ENCODE measurements at regions not wholly inside any gene's neighbourhood (a gene's known extent, or its start where the extent isn't known, plus 50 kb on each side); places are given as distances from the start of the nearest gene placed in this dataset.
"Not testable (repeated sequence)": the region's sequence is repeated elsewhere in the genome, so short reads cannot be mapped to it uniquely, and the experiment has no call there.

DNA sequence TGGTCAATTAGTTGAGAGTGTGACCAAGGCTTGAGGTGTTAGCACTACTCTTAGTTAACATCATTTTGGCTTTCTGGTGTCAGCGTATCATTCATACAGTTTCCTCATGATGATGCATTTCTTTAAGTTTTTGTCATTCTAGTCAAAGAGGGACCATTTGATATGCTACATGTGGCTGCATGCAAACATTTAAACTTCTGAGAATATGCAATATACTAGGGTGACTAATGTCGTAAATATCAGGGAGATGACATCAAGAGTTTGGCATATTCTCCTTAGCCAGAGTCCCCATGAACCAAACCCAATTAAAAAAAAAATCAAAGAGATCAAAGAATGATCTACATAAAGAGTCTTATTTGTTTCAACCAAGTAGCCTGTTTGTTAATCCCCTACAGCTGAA, 537.4 kb upstream of the PCDH7 start:
- no peak overlapping the region for H2AFZ ChIP-seq (ENCODE audit: low read length, unreplicated experiment)
- no peaks in the 10 kb centered on the region for H3K4me1 ChIP-seq (ENCODE audit: control insufficient read depth, insufficient read depth, low read length, unreplicated experiment)
- H3K4me3 ChIP-seq (ENCODE audit: low read depth, low read length): no peak overlapping the region
- no peaks in the 10 kb centered on the region for H3K27me3 ChIP-seq (ENCODE audit: insufficient read depth, low read length)
- no peaks in the 10 kb centered on the region for H3K79me2 ChIP-seq (ENCODE audit: control insufficient read depth, insufficient read depth, low read length, unreplicated experiment)
- no peak overlapping the region for H3K27ac ChIP-seq (ENCODE audit: low read depth, low read length)
- H3K36me3 ChIP-seq (ENCODE audit: insufficient read depth, low read length): no peaks in the 10 kb centered on the region

DNA sequence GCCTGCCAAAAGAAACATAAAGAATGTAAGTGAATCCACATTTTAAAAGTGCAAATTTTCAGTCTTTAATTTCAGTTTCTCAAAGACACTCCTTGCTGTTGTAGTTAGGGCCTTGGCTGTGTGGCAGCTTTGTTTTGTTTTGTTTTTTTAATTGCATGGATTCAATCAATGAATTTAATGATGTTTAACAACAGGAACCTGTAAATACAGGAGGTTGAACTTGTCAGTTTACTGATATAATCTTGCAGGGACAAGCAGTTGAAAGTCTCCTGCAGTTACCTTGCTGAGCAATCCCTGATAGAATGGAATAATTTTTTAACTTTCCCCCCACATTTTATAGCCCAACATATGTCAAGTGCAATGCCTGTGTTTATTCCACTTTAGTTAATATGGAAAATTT, 528.3 kb upstream of the PCDH7 start:
- Histone ChIP-seq H3K27ac (ENCODE audit: low read depth, low read length) (no peak overlapping the region), H2AFZ (ENCODE audit: low read length, unreplicated experiment) (no peak overlapping the region)

DNA sequence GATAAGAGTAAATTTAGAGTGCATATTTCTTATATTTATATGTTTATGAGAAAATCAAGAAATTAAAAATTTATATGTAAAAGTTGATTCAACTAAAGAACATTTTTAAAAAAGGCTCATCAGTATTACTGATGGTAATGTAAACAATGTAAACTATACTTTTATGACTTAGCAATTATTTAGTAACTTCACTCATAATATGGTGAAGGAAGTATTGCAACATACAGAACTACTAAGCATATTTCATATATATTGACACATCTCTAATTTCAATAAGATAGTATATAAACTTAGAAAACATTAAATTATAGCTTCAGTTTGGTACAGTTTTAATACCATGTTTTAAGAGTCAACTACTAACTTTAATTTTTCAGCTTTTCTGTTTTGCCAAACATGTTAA, 512.8 kb upstream of the PCDH7 start:
- Histone ChIP-seq H3K4me1 (ENCODE audit: control insufficient read depth, insufficient read depth, low read length, unreplicated experiment) (peaks cover 15% of the 10 kb centered on the region), H3K79me2 (ENCODE audit: control insufficient read depth, insufficient read depth, low read length, unreplicated experiment) (no peaks in the 10 kb centered on the region), H3K27ac (ENCODE audit: low read depth, low read length) (no peak overlapping the region), H3K36me3 (ENCODE audit: insufficient read depth, low read length) (no peaks in the 10 kb centered on the region), H2AFZ (ENCODE audit: low read length, unreplicated experiment) (no peak overlapping the region), H3K4me3 (ENCODE audit: low read depth, low read length) (no peak overlapping the region), H3K27me3 (ENCODE audit: insufficient read depth, low read length) (no peaks in the 10 kb centered on the region)

More for the DNA sequence above, 528.3 kb upstream of the PCDH7 start:
- H3K36me3 ChIP-seq (ENCODE audit: insufficient read depth, low read length): no peaks in the 10 kb centered on the region
- H3K4me3 ChIP-seq (ENCODE audit: low read depth, low read length): no peak overlapping the region
- no peaks in the 10 kb centered on the region for H3K79me2 ChIP-seq (ENCODE audit: control insufficient read depth, insufficient read depth, low read length, unreplicated experiment)
- peaks cover 9% of the 10 kb centered on the region for H3K4me1 ChIP-seq (ENCODE audit: control insufficient read depth, insufficient read depth, low read length, unreplicated experiment)
- H3K27me3 ChIP-seq (ENCODE audit: insufficient read depth, low read length): no peaks in the 10 kb centered on the region

DNA sequence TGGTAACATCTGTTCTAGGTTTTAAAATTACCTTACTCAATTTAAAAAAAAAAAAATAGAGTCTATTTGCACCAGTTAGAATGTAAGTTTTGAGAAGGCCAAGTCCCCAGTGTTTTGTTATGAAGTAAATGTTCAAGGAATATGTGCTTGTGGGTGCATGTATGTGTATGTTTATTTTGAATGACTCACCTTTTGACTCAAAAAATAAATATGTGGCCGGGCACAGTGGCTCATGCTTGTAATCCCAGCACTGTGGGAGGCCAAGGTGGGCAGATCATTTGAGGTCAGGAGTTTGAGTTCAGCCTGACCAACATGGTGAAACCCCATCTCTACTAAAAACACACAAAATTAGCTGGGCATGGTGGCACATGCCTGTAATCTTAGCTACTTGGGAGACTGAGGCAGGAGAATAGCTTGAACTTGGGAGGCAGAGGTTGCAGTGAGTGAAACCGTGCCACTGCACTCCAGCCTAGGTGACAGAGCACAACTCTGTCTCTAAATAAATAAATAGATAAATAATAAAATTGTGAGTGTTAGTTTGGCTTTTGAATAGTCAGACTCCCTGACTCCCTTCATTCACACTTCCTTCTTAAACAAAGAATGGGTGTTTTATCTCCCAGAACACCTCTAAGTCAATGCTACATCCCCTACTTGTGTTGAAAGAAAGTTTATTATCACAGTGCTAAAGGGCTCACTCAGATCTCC, 511.3 kb upstream of the PCDH7 start:
- no peaks in the 10 kb centered on the region for H3K27me3 ChIP-seq (ENCODE audit: insufficient read depth, low read length)
- H3K4me3 ChIP-seq (ENCODE audit: low read depth, low read length): no peak overlapping the region; the same call in 1 of the 2 replicates
- peak overlapping the region; percentile 77 for H3K27ac ChIP-seq (ENCODE audit: low read depth, low read length)
- H2AFZ ChIP-seq (ENCODE audit: low read length, unreplicated experiment): no peak overlapping the region
- no peaks in the 10 kb centered on the region for H3K36me3 ChIP-seq (ENCODE audit: insufficient read depth, low read length)
- peaks cover 15% of the 10 kb centered on the region for H3K4me1 ChIP-seq (ENCODE audit: control insufficient read depth, insufficient read depth, low read length, unreplicated experiment)
- no peaks in the 10 kb centered on the region for H3K79me2 ChIP-seq (ENCODE audit: control insufficient read depth, insufficient read depth, low read length, unreplicated experiment)

DNA sequence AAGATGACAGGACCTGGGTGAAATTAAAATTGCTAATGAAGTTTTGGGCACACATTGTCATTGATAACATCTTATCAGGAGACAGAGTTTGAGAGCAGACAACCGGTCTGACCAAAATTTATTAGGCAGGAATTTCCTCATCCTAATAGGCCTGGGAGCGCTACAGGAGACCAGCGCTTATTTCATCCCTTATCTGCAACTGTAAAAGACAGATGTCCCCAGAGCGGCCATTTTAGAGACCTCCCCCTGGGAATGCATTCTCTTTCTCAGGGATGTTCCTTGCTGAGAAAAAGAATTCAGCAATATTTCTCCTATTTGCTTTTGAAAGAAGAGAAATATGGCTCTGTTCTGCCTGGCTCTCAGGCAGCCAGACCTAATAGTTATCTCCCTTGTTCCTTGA, 504.2 kb upstream of the PCDH7 start:
- H2AFZ ChIP-seq (ENCODE audit: low read length, unreplicated experiment); H3K27ac ChIP-seq (ENCODE audit: low read depth, low read length); H3K4me3 ChIP-seq (ENCODE audit: low read depth, low read length); H3K36me3 ChIP-seq (ENCODE audit: insufficient read depth, low read length); H3K4me1 ChIP-seq (ENCODE audit: control insufficient read depth, insufficient read depth, low read length, unreplicated experiment); H3K79me2 ChIP-seq (ENCODE audit: control insufficient read depth, insufficient read depth, low read length, unreplicated experiment); H3K27me3 ChIP-seq (ENCODE audit: insufficient read depth, low read length): not testable (repeated sequence)

DNA sequence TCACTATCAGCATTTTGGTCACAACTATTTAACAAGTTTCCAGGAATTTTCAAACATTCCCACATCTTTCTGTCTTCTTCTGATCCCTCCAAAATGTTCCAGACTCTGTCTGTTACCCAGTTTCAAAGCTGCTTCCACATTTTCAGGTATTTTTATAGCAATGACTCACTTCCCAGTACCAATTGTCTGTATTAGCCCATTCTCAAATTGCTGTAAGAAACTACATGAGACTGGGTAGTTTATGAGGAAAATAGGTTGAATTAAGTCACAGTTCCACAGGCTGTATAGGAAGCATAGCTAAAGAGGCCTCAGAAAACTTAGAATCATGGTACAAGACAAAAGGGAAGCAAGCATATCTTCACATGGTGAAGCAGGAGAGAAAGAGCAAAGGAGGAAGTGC, 475.0 kb upstream of the PCDH7 start:
- H2AFZ ChIP-seq (ENCODE audit: low read length, unreplicated experiment): no peak overlapping the region
- no peak overlapping the region for H3K27ac ChIP-seq (ENCODE audit: low read depth, low read length)
- H3K27me3 ChIP-seq (ENCODE audit: insufficient read depth, low read length): no peaks in the 10 kb centered on the region
- H3K4me3 ChIP-seq (ENCODE audit: low read depth, low read length): no peak overlapping the region
- H3K36me3 ChIP-seq (ENCODE audit: insufficient read depth, low read length): no peaks in the 10 kb centered on the region
- no peaks in the 10 kb centered on the region for H3K79me2 ChIP-seq (ENCODE audit: control insufficient read depth, insufficient read depth, low read length, unreplicated experiment)
- no peaks in the 10 kb centered on the region for H3K4me1 ChIP-seq (ENCODE audit: control insufficient read depth, insufficient read depth, low read length, unreplicated experiment)

DNA sequence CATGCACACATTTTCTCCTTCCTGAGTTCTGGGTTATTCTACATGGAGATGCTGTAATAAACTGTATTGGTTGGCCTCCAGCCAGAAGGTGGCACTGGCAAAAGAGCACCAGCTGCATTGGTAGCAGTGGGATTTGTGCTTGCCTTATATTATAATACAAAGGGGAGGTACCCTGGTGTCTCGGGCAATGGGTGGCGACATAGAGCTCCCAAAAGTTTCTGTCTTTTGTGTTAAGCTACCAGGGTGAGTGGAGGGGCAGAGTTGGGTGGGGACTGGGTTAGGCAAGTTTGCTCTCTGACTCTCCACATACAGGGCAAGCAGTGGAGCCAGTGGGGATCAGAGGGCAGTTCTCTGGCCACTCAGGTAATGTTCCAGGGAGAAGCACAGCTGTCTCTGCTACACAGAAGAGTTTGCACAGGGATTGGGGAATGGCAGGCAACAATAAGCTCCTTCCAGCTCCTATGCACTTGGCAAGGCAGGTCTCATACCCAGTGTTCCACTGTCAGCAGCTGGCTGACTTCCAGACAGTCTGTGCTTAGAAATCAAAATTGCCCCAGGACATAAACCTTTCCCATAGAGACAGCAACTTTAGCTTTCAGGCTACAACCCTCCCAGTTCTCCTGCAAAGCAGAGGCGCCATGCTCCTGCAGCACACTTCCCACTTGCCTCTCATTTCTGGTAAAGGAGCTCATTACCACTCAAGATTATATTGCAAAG, 463.9 kb upstream of the PCDH7 start:
- no peak overlapping the region for H2AFZ ChIP-seq (ENCODE audit: low read length, unreplicated experiment)
- H3K27ac ChIP-seq (ENCODE audit: low read depth, low read length): no peak overlapping the region
- H3K36me3 ChIP-seq (ENCODE audit: insufficient read depth, low read length): no peaks in the 10 kb centered on the region
- H3K79me2 ChIP-seq (ENCODE audit: control insufficient read depth, insufficient read depth, low read length, unreplicated experiment): no peaks in the 10 kb centered on the region
- no peaks in the 10 kb centered on the region for H3K4me1 ChIP-seq (ENCODE audit: control insufficient read depth, insufficient read depth, low read length, unreplicated experiment)
- H3K4me3 ChIP-seq (ENCODE audit: low read depth, low read length): no peak overlapping the region
- H3K27me3 ChIP-seq (ENCODE audit: insufficient read depth, low read length): no peaks in the 10 kb centered on the region

DNA sequence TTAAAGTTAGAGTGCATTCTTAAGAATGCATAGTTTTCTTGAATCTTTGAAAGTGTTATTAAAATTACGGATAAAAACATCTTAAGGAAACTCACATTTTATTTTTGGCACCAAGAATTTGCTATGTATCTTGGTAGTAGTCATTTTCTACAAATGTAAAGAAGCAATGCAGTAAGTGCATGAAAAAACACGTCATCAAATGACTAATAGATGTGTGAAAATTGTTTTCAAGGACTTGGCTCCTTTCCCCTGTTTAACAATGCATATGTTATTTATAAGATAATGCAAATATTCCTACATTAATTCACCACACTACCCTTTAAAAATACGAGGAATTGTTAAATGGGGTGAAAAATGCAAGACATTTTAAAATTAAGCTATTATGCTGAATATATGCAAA, 461.2 kb upstream of the PCDH7 start:
- Histone ChIP-seq H3K79me2 (ENCODE audit: control insufficient read depth, insufficient read depth, low read length, unreplicated experiment) (no peaks in the 10 kb centered on the region), H3K27me3 (ENCODE audit: insufficient read depth, low read length) (no peaks in the 10 kb centered on the region), H3K4me3 (ENCODE audit: low read depth, low read length) (no peak overlapping the region), H3K27ac (ENCODE audit: low read depth, low read length) (no peak overlapping the region), H2AFZ (ENCODE audit: low read length, unreplicated experiment) (no peak overlapping the region), H3K36me3 (ENCODE audit: insufficient read depth, low read length) (no peaks in the 10 kb centered on the region), H3K4me1 (ENCODE audit: control insufficient read depth, insufficient read depth, low read length, unreplicated experiment) (no peaks in the 10 kb centered on the region)

DNA sequence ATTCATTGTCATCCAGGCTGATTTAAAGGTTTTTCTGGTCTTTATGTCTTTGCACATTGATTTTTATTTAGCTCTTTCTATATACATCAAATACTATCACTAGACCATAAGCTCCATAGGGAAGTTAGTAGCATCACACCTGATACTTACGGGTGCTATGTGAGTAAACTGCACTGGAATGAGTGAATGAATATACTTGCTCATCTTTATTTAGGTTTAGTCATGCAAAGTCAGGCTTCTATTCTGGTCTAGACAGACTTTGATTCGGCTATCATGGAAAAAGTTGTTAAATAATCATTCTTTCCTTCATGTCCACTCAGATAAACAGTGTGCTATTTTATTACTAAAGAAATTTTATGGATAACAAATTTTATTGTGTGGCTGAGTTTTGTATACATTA, 457.8 kb upstream of the PCDH7 start:
- Histone ChIP-seq H3K4me3 (ENCODE audit: low read depth, low read length) (no peak overlapping the region), H3K4me1 (ENCODE audit: control insufficient read depth, insufficient read depth, low read length, unreplicated experiment) (no peaks in the 10 kb centered on the region), H3K79me2 (ENCODE audit: control insufficient read depth, insufficient read depth, low read length, unreplicated experiment) (no peaks in the 10 kb centered on the region), H3K27ac (ENCODE audit: low read depth, low read length) (no peak overlapping the region), H3K27me3 (ENCODE audit: insufficient read depth, low read length) (no peaks in the 10 kb centered on the region), H3K36me3 (ENCODE audit: insufficient read depth, low read length) (no peaks in the 10 kb centered on the region), H2AFZ (ENCODE audit: low read length, unreplicated experiment) (no peak overlapping the region)

DNA sequence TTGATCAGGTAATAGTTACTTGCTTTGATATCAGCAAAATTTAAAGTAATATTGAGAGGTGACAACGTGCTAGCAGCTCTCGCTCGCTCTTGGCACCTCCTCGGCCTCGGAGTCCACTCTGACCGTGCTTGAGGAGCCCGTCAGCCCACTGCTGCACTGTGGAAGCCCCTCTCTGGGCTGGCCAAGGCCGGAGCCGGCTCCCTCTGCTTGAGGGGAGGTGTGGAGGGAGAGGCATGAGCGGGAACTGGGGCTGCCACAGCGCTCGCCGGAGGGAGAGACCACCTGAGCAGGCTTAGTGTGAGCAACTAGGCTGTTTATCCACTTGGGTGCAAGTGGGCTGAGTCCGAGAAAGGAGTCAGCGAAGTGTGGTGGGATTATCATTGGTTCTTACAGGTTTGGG, 455.7 kb upstream of the PCDH7 start:
- Histone ChIP-seq H3K4me3 (ENCODE audit: low read depth, low read length) (no peak overlapping the region), H3K27ac (ENCODE audit: low read depth, low read length) (no peak overlapping the region), H3K36me3 (ENCODE audit: insufficient read depth, low read length) (no peaks in the 10 kb centered on the region), H3K79me2 (ENCODE audit: control insufficient read depth, insufficient read depth, low read length, unreplicated experiment) (no peaks in the 10 kb centered on the region), H3K27me3 (ENCODE audit: insufficient read depth, low read length) (no peaks in the 10 kb centered on the region), H3K4me1 (ENCODE audit: control insufficient read depth, insufficient read depth, low read length, unreplicated experiment) (no peaks in the 10 kb centered on the region), H2AFZ (ENCODE audit: low read length, unreplicated experiment) (no peak overlapping the region)

DNA sequence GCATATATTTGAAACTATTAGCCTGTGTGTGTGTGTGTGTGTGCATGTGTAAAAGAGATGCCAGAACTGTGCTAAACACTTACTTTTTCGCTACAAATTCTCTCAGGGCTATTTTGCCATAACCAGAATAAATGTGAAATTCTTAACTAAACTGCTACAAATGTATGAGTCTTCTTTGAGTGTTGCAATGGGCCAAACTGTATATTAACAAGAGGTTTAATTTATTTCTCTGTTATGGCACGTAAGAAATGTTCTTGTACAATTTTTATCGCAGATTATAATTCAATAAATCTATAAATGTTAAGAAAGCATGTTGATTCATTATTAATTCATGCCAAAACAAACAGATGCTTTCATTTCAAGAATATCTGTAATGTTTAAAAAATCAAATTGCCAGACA, 454.5 kb upstream of the PCDH7 start:
- Histone ChIP-seq H3K4me3 (ENCODE audit: low read depth, low read length) (no peak overlapping the region), H2AFZ (ENCODE audit: low read length, unreplicated experiment) (peak overlapping the region; percentile 28), H3K27ac (ENCODE audit: low read depth, low read length) (no peak overlapping the region; the same call in 1 of the 2 replicates), H3K36me3 (ENCODE audit: insufficient read depth, low read length) (no peaks in the 10 kb centered on the region), H3K79me2 (ENCODE audit: control insufficient read depth, insufficient read depth, low read length, unreplicated experiment) (no peaks in the 10 kb centered on the region), H3K27me3 (ENCODE audit: insufficient read depth, low read length) (no peaks in the 10 kb centered on the region), H3K4me1 (ENCODE audit: control insufficient read depth, insufficient read depth, low read length, unreplicated experiment) (no peaks in the 10 kb centered on the region)
